ENCODE measurements at regions not wholly inside any gene's neighbourhood (a gene's known extent, or its start where the extent isn't known, plus 50 kb on each side); places are given as distances from the start of the nearest gene placed in this dataset.

GRCh38 chr1:195105281-195105680 is 1503.0 kb downstream of the KCNT2 start:
- no peak for DNase-seq (ENCODE audit: low read depth)
- H3K4me3 ChIP-seq (ENCODE audit: low read depth, low read length) = no peak overlapping the region
- TF ChIP-seq, protein P1, sequence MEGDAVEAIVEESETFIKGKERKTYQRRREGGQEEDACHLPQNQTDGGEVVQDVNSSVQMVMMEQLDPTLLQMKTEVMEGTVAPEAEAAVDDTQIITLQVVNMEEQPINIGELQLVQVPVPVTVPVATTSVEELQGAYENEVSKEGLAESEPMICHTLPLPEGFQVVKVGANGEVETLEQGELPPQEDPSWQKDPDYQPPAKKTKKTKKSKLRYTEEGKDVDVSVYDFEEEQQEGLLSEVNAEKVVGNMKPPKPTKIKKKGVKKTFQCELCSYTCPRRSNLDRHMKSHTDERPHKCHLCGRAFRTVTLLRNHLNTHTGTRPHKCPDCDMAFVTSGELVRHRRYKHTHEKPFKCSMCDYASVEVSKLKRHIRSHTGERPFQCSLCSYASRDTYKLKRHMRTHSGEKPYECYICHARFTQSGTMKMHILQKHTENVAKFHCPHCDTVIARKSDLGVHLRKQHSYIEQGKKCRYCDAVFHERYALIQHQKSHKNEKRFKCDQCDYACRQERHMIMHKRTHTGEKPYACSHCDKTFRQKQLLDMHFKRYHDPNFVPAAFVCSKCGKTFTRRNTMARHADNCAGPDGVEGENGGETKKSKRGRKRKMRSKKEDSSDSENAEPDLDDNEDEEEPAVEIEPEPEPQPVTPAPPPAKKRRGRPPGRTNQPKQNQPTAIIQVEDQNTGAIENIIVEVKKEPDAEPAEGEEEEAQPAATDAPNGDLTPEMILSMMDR (IDR thresholded peaks at IDR 0.05; ENCODE audit: insufficient read depth, low read depth, low read length) = no peak

GRCh38 chr1:195097316-195097715 is 1510.9 kb downstream of the KCNT2 start:
- no peak for DNase-seq (ENCODE audit: low read depth)
- H3K4me3 ChIP-seq (ENCODE audit: low read depth, low read length) = no peak overlapping the region
- TF ChIP-seq, protein P1 (IDR thresholded peaks at IDR 0.05; ENCODE audit: insufficient read depth, low read depth, low read length) = no peak

DNA sequence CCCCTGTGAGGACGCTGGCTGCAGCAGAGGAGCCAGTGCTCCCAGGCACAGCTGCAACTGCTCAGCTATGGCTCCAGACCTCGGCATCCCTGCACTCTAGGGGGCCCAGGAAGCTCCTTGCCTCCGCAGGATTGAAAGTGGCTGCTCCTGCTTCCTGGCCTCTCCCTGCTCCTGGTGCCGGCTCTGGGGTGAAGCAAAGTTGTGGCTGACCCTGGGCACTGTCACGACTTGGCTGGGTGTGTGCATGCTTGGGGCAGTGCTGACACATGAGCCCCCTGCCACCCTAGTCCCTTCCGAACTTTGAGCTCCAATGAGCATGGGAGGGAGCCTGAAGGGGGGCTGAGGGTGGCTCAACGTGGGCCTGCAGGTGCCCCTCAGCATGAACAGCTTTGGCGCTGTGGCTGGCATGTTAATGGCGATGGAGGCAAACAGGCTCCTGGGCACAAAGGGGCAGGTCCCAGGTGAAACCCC is 1512.2 kb downstream of the KCNT2 start:
- no peak for DNase-seq (ENCODE audit: low read depth)
- TF ChIP-seq, protein P1 (IDR thresholded peaks at IDR 0.05; ENCODE audit: insufficient read depth, low read depth, low read length) = no peak
- H3K4me3 ChIP-seq (ENCODE audit: low read depth, low read length) = no peak overlapping the region

GRCh38 chr1:195085196-195085595 is 1523.0 kb downstream of the KCNT2 start:
- no peak for DNase-seq (ENCODE audit: low read depth)
- TF ChIP-seq, protein P1 (IDR thresholded peaks at IDR 0.05; ENCODE audit: insufficient read depth, low read depth, low read length) = no peak
- no peak overlapping the region for H3K4me3 ChIP-seq (ENCODE audit: low read depth, low read length)

DNA sequence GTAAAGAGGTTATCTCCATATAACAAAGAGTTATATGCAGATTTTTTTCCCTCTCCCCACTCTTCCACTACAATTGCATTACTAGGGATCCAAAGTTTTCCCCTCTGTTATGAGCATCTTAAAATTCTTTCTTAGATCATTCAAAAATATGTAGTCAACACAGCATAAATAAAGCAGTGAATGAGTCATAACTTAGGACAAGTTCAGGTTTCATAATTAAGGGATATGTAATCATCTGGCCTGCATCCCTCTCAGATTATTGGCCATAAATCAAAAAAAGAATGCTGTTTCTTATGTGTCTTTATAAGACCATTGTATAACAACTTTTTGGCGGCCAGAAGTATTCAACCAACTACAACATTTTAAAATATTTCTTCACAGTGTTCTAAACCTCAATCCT is 1526.1 kb downstream of the KCNT2 start:
- DNase-seq (ENCODE audit: low read depth) = no peak
- TF ChIP-seq, protein P1 (IDR thresholded peaks at IDR 0.05; ENCODE audit: insufficient read depth, low read depth, low read length) = no peak
- no peak overlapping the region for H3K4me3 ChIP-seq (ENCODE audit: low read depth, low read length)

DNA sequence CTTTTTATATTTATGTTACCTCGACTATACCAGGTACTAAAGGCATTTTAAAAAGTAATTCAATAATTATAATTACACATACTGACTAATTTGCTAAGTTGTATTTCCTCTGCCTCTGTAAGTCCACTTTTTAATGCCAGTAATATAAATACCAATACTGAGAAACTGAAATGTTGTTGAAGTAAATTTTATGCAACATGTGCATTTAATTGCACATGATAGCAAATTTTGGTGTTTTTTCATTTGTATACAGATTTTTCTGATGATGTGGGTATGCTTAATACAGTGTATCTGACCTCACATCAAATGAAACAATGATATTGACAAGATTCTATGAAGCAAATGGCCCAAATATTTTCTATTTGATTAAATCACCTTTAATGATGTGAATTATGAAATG is 1531.6 kb downstream of the KCNT2 start:
- H3K4me3 ChIP-seq (ENCODE audit: low read depth, low read length) = no peak overlapping the region
- DNase-seq (ENCODE audit: low read depth) = no peak
- TF ChIP-seq, protein P1 (IDR thresholded peaks at IDR 0.05; ENCODE audit: insufficient read depth, low read depth, low read length) = no peak

DNA sequence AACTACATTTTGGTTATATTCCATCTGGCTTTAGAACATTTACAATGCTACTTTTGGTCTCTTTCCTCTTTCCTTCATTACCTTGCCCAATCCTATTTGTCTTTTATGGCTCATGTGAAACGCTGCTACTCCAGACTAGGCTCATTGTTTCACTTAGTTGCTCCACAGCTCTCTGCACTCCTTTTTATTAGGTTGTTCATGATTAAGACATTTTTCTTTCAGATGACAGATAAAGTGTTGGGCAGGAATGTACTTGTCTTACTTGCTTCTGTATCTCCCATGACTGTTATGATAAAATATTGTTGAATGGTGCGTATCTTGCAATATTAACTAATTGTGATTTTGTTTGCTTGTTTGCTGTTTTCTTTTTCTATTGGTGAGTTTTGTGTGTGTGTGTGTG is 1532.3 kb downstream of the KCNT2 start:
- no peak for DNase-seq (ENCODE audit: low read depth)

More for the DNA sequence above, 1532.3 kb downstream of the KCNT2 start:
- TF ChIP-seq, protein P1 (IDR thresholded peaks at IDR 0.05; ENCODE audit: insufficient read depth, low read depth, low read length) = no peak
- no peak overlapping the region for H3K4me3 ChIP-seq (ENCODE audit: low read depth, low read length)

Data from fibroblast of villous mesenchyme (primary cell).